OCI-LY1 (cell line): ENCODE measurements at regions not wholly inside any gene's neighbourhood (a gene's known extent, or its start where the extent isn't known, plus 50 kb on each side); places are given as distances from the start of the nearest gene placed in this dataset.

Experiments
- EZH2 ChIP-seq: fragments of 200-600 bp; sonication (generic), shearing (Covaris generic); IDR thresholded peaks from 2 replicates; pipeline ENCODE4 v1.8.0; 2017; ENCODE audit warnings: borderline replicate concordance, mixed run types, mild to moderate bottlenecking, antibody characterized with exemption, low read length, moderate library complexity, mixed read lengths
- TF ChIP-seq, protein P1 (sequence below): fragments of 200-600 bp; sonication (generic), shearing (Covaris generic); IDR thresholded peaks from 2 replicates; pipeline ENCODE4 v1.5.1; 2017; ENCODE audit warnings: mild to moderate bottlenecking, antibody characterized with exemption, low read length, moderate library complexity, mixed read lengths

DNA sequence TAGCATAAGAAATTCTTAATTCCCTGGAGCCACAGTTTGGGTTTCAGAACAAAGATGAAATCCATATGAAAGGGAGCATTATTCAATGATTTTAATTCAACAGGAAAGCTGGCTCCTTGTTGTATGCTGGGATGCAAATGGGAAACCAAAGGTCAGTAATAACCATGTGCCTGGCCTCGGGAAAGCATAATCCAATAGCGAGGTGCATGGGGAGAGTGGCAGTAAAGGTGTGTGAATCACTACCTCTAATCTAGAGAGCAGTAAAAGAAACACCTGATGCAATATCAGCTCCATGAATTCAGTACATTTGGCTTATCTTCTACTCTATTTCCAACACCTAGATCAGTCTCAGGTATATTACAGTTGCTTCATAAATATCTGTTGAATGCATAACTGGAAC lies 220.1 kb downstream of the FBXO15 start:
- TF ChIP-seq, protein P1, sequence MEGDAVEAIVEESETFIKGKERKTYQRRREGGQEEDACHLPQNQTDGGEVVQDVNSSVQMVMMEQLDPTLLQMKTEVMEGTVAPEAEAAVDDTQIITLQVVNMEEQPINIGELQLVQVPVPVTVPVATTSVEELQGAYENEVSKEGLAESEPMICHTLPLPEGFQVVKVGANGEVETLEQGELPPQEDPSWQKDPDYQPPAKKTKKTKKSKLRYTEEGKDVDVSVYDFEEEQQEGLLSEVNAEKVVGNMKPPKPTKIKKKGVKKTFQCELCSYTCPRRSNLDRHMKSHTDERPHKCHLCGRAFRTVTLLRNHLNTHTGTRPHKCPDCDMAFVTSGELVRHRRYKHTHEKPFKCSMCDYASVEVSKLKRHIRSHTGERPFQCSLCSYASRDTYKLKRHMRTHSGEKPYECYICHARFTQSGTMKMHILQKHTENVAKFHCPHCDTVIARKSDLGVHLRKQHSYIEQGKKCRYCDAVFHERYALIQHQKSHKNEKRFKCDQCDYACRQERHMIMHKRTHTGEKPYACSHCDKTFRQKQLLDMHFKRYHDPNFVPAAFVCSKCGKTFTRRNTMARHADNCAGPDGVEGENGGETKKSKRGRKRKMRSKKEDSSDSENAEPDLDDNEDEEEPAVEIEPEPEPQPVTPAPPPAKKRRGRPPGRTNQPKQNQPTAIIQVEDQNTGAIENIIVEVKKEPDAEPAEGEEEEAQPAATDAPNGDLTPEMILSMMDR, result no peak
- no peak for TF ChIP-seq EZH2
